ENCODE measurements at regions not wholly inside any gene's neighbourhood (a gene's known extent, or its start where the extent isn't known, plus 50 kb on each side); places are given as distances from the start of the nearest gene placed in this dataset.

GRCh38 chr6:40671694-40672050, 84.5 kb upstream of the LRFN2 start:
- TF ChIP-seq, protein P1, sequence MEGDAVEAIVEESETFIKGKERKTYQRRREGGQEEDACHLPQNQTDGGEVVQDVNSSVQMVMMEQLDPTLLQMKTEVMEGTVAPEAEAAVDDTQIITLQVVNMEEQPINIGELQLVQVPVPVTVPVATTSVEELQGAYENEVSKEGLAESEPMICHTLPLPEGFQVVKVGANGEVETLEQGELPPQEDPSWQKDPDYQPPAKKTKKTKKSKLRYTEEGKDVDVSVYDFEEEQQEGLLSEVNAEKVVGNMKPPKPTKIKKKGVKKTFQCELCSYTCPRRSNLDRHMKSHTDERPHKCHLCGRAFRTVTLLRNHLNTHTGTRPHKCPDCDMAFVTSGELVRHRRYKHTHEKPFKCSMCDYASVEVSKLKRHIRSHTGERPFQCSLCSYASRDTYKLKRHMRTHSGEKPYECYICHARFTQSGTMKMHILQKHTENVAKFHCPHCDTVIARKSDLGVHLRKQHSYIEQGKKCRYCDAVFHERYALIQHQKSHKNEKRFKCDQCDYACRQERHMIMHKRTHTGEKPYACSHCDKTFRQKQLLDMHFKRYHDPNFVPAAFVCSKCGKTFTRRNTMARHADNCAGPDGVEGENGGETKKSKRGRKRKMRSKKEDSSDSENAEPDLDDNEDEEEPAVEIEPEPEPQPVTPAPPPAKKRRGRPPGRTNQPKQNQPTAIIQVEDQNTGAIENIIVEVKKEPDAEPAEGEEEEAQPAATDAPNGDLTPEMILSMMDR (IDR thresholded peaks at IDR 0.05; ENCODE audit: extremely low read depth in 1 of 2, insufficient read depth in 1 of 2, low read depth in 1 of 2, low read length in 2 of 2), result no peak
- TF ChIP-seq POLR2A (IDR thresholded peaks at IDR 0.05; ENCODE audit: low read depth, low read length) (no peak), EZH2 (IDR thresholded peaks at IDR 0.05; ENCODE audit: borderline replicate concordance, low read depth, low read length, severe bottlenecking) (no peak), JUN (IDR thresholded peaks at IDR 0.05; ENCODE audit: borderline replicate concordance, insufficient read depth, insufficient read length, low read depth) (no peak), GATA2 (IDR thresholded peaks at IDR 0.05; ENCODE audit: insufficient read depth, insufficient read length, low read depth, low read length) (no peak), POLR2AphosphoS5 (IDR thresholded peaks at IDR 0.05; ENCODE audit: insufficient read depth, low read depth, low read length) (no peak)
